HepG2 (cell line): ENCODE measurements at regions not wholly inside any gene's neighbourhood (a gene's known extent, or its start where the extent isn't known, plus 50 kb on each side); places are given as distances from the start of the nearest gene placed in this dataset.

Experiments
- ATAC-seq: fragments of 200-7000 bp; cut with Tn5 transposase; 3 replicates; pipeline ENCODE4 v1.9.1; 2020; ENCODE audit warnings: mild to moderate bottlenecking, moderate library complexity
- BruUV-seq: library from RNA; stranded (reverse); fragments of 400-500 nt; replicated peaks from 2 replicates; lab custom pipeline; 2021; lab: Mats Ljungman, UMichigan
- CTCF ChIA-PET: fragments of 300-600 bp; formaldehyde crosslinking; extraction: SDS; loops from one replicate; lab custom pipeline; 2021; ENCODE audit warnings: low total read pairs, inconsistent platforms, low intra/inter-chr PET ratio; lab: Yijun Ruan, JAX
- POLR2A ChIA-PET: fragments of 350-600 bp; sonication (Branson Sonifier 250); formaldehyde crosslinking; loops from one replicate; lab custom pipeline; 2020; ENCODE audit warnings: antibody characterized with exemption, inconsistent platforms; lab: Yijun Ruan, JAX
- DNase-seq: peaks from one replicate; pipeline ENCODE4 v3.0.0-alpha.2; 2015; ENCODE audit warnings: low spot score
- FAIRE-seq: peaks from 3 replicates; lab custom pipeline; 2011; peaks lifted over from hg19 to GRCh38; lab: Jason Lieb, UNC
- H2AFZ ChIP-seq: one replicate; pipeline ENCODE4 v1.6.1; 2011; ENCODE audit warnings: low read length, inconsistent platforms
- H3K27ac ChIP-seq: fragments of 300-600 bp; 3 replicates; pipeline ENCODE4 v1.8.0; 2011; ENCODE audit warnings: mixed run types, mild to moderate bottlenecking, mixed read lengths, low read length, inconsistent platforms; ENCODE audit not compliant: insufficient read depth; ENCODE audit errors: extremely low read length
- H3K27me3 ChIP-seq, 2 experiments: fragments of 200-600 bp in 1 of 2; 2 replicates in 1 of 2; 3 replicates in 1 of 2; pipeline versions ENCODE4 v1.6.0 to v1.8.0; 2011; ENCODE audit warnings: low read length in 2 of 2, mild to moderate bottlenecking in 2 of 2, moderate library complexity in 2 of 2, inconsistent platforms in 1 of 2; ENCODE audit not compliant: insufficient read depth in 2 of 2, control insufficient read depth in 1 of 2
- H3K36me3 ChIP-seq, 2 experiments: fragments of 200-600 bp in 1 of 2; replicated peaks in 1 of 2; 2 replicates in 1 of 2; 3 replicates in 1 of 2; pipeline versions ENCODE4 v1.5.1 to v1.8.0; 2011; ENCODE audit warnings: low read length in 2 of 2, inconsistent platforms in 1 of 2; ENCODE audit not compliant: insufficient read depth in 2 of 2, control insufficient read depth in 1 of 2
- H3K4me1 ChIP-seq: 2 replicates; pipeline ENCODE4 v1.5.1; 2012; ENCODE audit warnings: low read length, inconsistent platforms; ENCODE audit not compliant: insufficient read depth
- H3K4me2 ChIP-seq: 2 replicates; pipeline ENCODE4 v1.6.0; 2011; ENCODE audit warnings: low read depth, low read length, inconsistent platforms
- H3K4me3 ChIP-seq, 3 experiments: fragments of 200-600 bp in 1 of 3; sonication (generic), shearing (Covaris generic) in 1 of 3; replicated peaks in 1 of 3; 2 replicates each; pipeline ENCODE4 v1.5.1; 2011 to 2016; ENCODE audit warnings: low read length in 3 of 3, inconsistent platforms in 2 of 3, low read depth in 2 of 3, mild to moderate bottlenecking in 2 of 3, control low read depth in 1 of 3, mixed read lengths in 1 of 3; ENCODE audit not compliant: insufficient read depth in 1 of 3
- H3K79me2 ChIP-seq: one replicate; pipeline ENCODE4 v1.6.1; 2011; ENCODE audit warnings: low read length, inconsistent platforms; ENCODE audit not compliant: insufficient read depth
- H3K9ac ChIP-seq: 2 replicates; pipeline ENCODE4 v1.6.0; 2011; ENCODE audit warnings: mild to moderate bottlenecking, low read depth, low read length, inconsistent platforms; ENCODE audit not compliant: insufficient read depth
- H3K9me3 ChIP-seq: 2 replicates; pipeline ENCODE4 v1.5.1; 2012; ENCODE audit warnings: mild to moderate bottlenecking, low read length
- H4K20me1 ChIP-seq: 2 replicates; pipeline ENCODE4 v1.6.0; 2011; ENCODE audit warnings: inconsistent platforms, mild to moderate bottlenecking, low read length, moderate library complexity; ENCODE audit not compliant: insufficient read depth
- DDIT3 ChIP-seq: sonication (generic); formaldehyde crosslinking; IDR thresholded peaks from 2 replicates; pipeline ENCODE4 v1.4.0; 2020; ENCODE audit warnings: mild to moderate bottlenecking, missing genetic modification reagents
- EED ChIP-seq: sonication (generic); formaldehyde crosslinking; IDR thresholded peaks from 2 replicates; pipeline ENCODE4 v1.5.0; 2020; ENCODE audit warnings: mild to moderate bottlenecking, missing genetic modification reagents
- FIP1L1 ChIP-seq: fragments of 200-400 bp; formaldehyde crosslinking; IDR thresholded peaks from 2 replicates; pipeline ENCODE4 v1.6.1; 2018; ENCODE audit warnings: low read depth, mild to moderate bottlenecking, low read length, moderate library complexity, borderline replicate concordance; ENCODE audit not compliant: insufficient read depth
- FOXJ3 ChIP-seq: sonication (generic); formaldehyde crosslinking; IDR thresholded peaks from 2 replicates; pipeline ENCODE4 v1.4.0; 2020; ENCODE audit warnings: missing genetic modification reagents, mild to moderate bottlenecking, borderline replicate concordance
- JUN ChIP-seq: sonication (generic); formaldehyde crosslinking; IDR thresholded peaks from 2 replicates; pipeline ENCODE4 v1.4.0; 2020; ENCODE audit warnings: mild to moderate bottlenecking, missing genetic modification reagents
- KAT2B ChIP-seq: fragments of 150-350 bp; IDR thresholded peaks from 2 replicates; pipeline ENCODE4 v1.6.1; 2014; ENCODE audit warnings: low read depth, low read length, borderline replicate concordance
- KDM2A ChIP-seq: sonication (generic); formaldehyde crosslinking; IDR thresholded peaks from 2 replicates; pipeline ENCODE4 v1.4.0; 2020; ENCODE audit warnings: low read depth, missing genetic modification reagents, borderline replicate concordance
- NR2F2 ChIP-seq: IDR thresholded peaks from 2 replicates; pipeline ENCODE4 v1.6.1; 2012; ENCODE audit warnings: low read depth, inconsistent platforms, borderline replicate concordance
- RBM39 ChIP-seq: fragments of 200-400 bp; formaldehyde crosslinking; IDR thresholded peaks from one replicate; pipeline ENCODE4 v1.6.1; 2018; ENCODE audit warnings: antibody characterized with exemption, mild to moderate bottlenecking, low read depth, low read length; ENCODE audit not compliant: poor library complexity, severe bottlenecking
- SNAI1 ChIP-seq: sonication (generic); formaldehyde crosslinking; IDR thresholded peaks from 2 replicates; pipeline ENCODE4 v1.5.0; 2020; ENCODE audit warnings: mild to moderate bottlenecking, missing genetic modification reagents, borderline replicate concordance
- TIGD3 ChIP-seq: sonication (generic); formaldehyde crosslinking; IDR thresholded peaks from 2 replicates; pipeline ENCODE4 v1.5.1; 2020; ENCODE audit warnings: mild to moderate bottlenecking, missing genetic modification reagents, borderline replicate concordance
- UBTF ChIP-seq: sonication (generic); formaldehyde crosslinking; IDR thresholded peaks from 2 replicates; pipeline ENCODE4 v1.4.0; 2020; ENCODE audit warnings: mild to moderate bottlenecking, missing genetic modification reagents
- ZFP36 ChIP-seq: fragments of 150-350 bp; IDR thresholded peaks from 2 replicates; pipeline ENCODE4 v1.6.1; 2018; ENCODE audit warnings: borderline replicate concordance, low read length, low read depth; ENCODE audit not compliant: partially characterized antibody
- ZMYM3 ChIP-seq: sonication (generic); formaldehyde crosslinking; IDR thresholded peaks from 2 replicates; pipeline ENCODE4 v1.5.1; 2020; ENCODE audit warnings: mild to moderate bottlenecking, missing genetic modification reagents
- ZNF687 ChIP-seq: sonication (generic); formaldehyde crosslinking; IDR thresholded peaks from 2 replicates; pipeline ENCODE4 v1.5.1; 2020; ENCODE audit warnings: mild to moderate bottlenecking, missing genetic modification reagents, moderate library complexity
- ZNF773 ChIP-seq: sonication (generic); formaldehyde crosslinking; IDR thresholded peaks from 2 replicates; pipeline ENCODE4 v1.4.0; 2020; ENCODE audit warnings: missing genetic modification reagents, borderline replicate concordance
- ZSCAN29 ChIP-seq: sonication (generic); formaldehyde crosslinking; conservative IDR thresholded peaks from 2 replicates; pipeline ENCODE4 v1.4.0; 2020; ENCODE audit warnings: mild to moderate bottlenecking, missing genetic modification reagents
- WGBS: methylation state at CpG from one replicate; pipeline ENCODE4 v1.1.6; 2017; ENCODE audit warnings: low lambda C conversion rate; 5-methylcytosine and 5-hydroxymethylcytosine counted together
- in situ Hi-C: cut with HindIII; loops from 2 replicates; pipeline ENCODE4 v1.10.0; 2017; ENCODE audit warnings: low pct_unique_long_range_greater_than_20kb; ENCODE audit not compliant: extremely low pct_ligation_motif_present
- intact Hi-C: fragments of 100-400 bp; cut with micrococcal nuclease; formaldehyde crosslinking; loops from one replicate; pipeline ENCODE4 v1.10.0; 2022; ENCODE audit not compliant: unreplicated experiment

GRCh38 chr2:150109028-150109427 lies 378.4 kb downstream of the RND3 start:
- Histone ChIP-seq H2AFZ (no peak overlapping the region), H3K36me3 (no peaks in the 10 kb centered on the region), H4K20me1 (no peaks in the 10 kb centered on the region), H3K27ac (no peak overlapping the region), H3K27me3 (no peaks in the 10 kb centered on the region), H3K4me1 (no peaks in the 10 kb centered on the region), H3K4me2 (no peak overlapping the region), H3K79me2 (no peaks in the 10 kb centered on the region), H3K9ac (no peak overlapping the region), H3K4me3 (no peak overlapping the region), H3K9me3 (peaks cover 23% of the 10 kb centered on the region; the same call in 1 of the 2 replicates)
- intact Hi-C loops, result no loop called here
- no TSS peak for BruUV-seq
- POLR2A ChIA-PET, result no interaction called here
- in situ Hi-C loops, result no loop called here
- no peak for ATAC-seq
- WGBS, result 0% methylated on average over 3 of the region's 3 CpGs
- no peak for FAIRE-seq
- CTCF ChIA-PET, result no interaction called here
- DNase-seq, result no peak
- TF ChIP-seq SNAI1 (CRISPR knock-in tag) (no peak), NR2F2 (no peak), ZNF687 (no peak), KDM2A (no peak), DDIT3 (CRISPR knock-in tag) (no peak), TIGD3 (CRISPR knock-in tag) (no peak), JUN (no peak), ZFP36 (no peak), ZNF773 (no peak), ZSCAN29 (CRISPR knock-in tag) (no peak), ZMYM3 (CRISPR knock-in tag) (no peak), UBTF (CRISPR knock-in tag) (no peak), FOXJ3 (no peak), KAT2B (no peak), RBM39 (no peak), EED (CRISPR knock-in tag) (no peak), FIP1L1 (no peak)
